ENCODE measurements at regions not wholly inside any gene's neighbourhood (a gene's known extent, or its start where the extent isn't known, plus 50 kb on each side); places are given as distances from the start of the nearest gene placed in this dataset.

GRCh38 chr4:3681191-3681590 is 85.0 kb upstream of the ADRA2C start:
- no peak for TF ChIP-seq REST (IDR thresholded peaks at IDR 0.05; ENCODE audit: low read depth, low read length)
- TF ChIP-seq YY1 (IDR thresholded peaks at IDR 0.05; ENCODE audit: low read depth): no peak
- TF ChIP-seq USF2 (IDR thresholded peaks at IDR 0.05; ENCODE audit: borderline replicate concordance, low read depth, low read length): no peak
- TF ChIP-seq GABPA (IDR thresholded peaks at IDR 0.05; ENCODE audit: low read depth): no peak
- no peak for TF ChIP-seq POLR2AphosphoS5 (IDR thresholded peaks at IDR 0.05; ENCODE audit: low read depth, low read length)
- no peak for TF ChIP-seq EP300 (IDR thresholded peaks at IDR 0.05; ENCODE audit: borderline replicate concordance in 1 of 2, low read depth in 1 of 2, low read length in 1 of 2)
- TF ChIP-seq CTCF (IDR thresholded peaks at IDR 0.05): no peak
- no peak for TF ChIP-seq TEAD4 (IDR thresholded peaks at IDR 0.05; ENCODE audit: borderline replicate concordance, insufficient read depth)
- TF ChIP-seq EZH2phosphoT487 (IDR thresholded peaks at IDR 0.05; ENCODE audit: borderline replicate concordance, low read depth): no peak
- TF ChIP-seq RFX5 (IDR thresholded peaks at IDR 0.05; ENCODE audit: low read length): no peak
- no peak for TF ChIP-seq GATA2 (CRISPR knock-in tag; IDR thresholded peaks at IDR 0.05)
- TF ChIP-seq RAD21 (IDR thresholded peaks at IDR 0.05; ENCODE audit: low read length): no peak
